ENCODE measurements at regions not wholly inside any gene's neighbourhood (a gene's known extent, or its start where the extent isn't known, plus 50 kb on each side); places are given as distances from the start of the nearest gene placed in this dataset.

- DNase-seq (ENCODE audit: low read depth in 1 of 2, low spot score in 1 of 2), result no peak
- Histone ChIP-seq H3K4me1 (ENCODE audit: low read depth) (no peaks in the 10 kb centered on the region), H3K9me3 (ENCODE audit: low read depth) (no peaks in the 10 kb centered on the region), H3K27me3 (no peaks in the 10 kb centered on the region), H3K27ac (no peak overlapping the region), H3K4me3 (no peak overlapping the region), H3K36me3 (no peaks in the 10 kb centered on the region)
- no peak for TF ChIP-seq CTCF (IDR thresholded peaks at IDR 0.05; ENCODE audit: low read depth, low read length)
Measured at GRCh38 chr11:36722421-36722820, 124.4 kb upstream of the RAG2 start.

- no peak for TF ChIP-seq CTCF (IDR thresholded peaks at IDR 0.05; ENCODE audit: low read depth, low read length)
- H3K27ac ChIP-seq, result no peak overlapping the region
- H3K4me3 ChIP-seq, result no peak overlapping the region
- H3K4me1 ChIP-seq (ENCODE audit: low read depth), result no peaks in the 10 kb centered on the region
- DNase-seq (ENCODE audit: low read depth in 1 of 2, low spot score in 1 of 2), result no peak
- H3K9me3 ChIP-seq (ENCODE audit: low read depth), result no peaks in the 10 kb centered on the region
- H3K27me3 ChIP-seq, result no peaks in the 10 kb centered on the region
- H3K36me3 ChIP-seq, result no peaks in the 10 kb centered on the region
Measured at GRCh38 chr11:36719358-36720107, 121.5 kb upstream of the RAG2 start.

GRCh38 chr11:36718451-36718850, 120.4 kb upstream of the RAG2 start:
- TF ChIP-seq CTCF (IDR thresholded peaks at IDR 0.05; ENCODE audit: low read depth, low read length), result no peak
- H3K27me3 ChIP-seq, result no peaks in the 10 kb centered on the region
- no peak for DNase-seq (ENCODE audit: low read depth in 1 of 2, low spot score in 1 of 2)
- no peak overlapping the region for H3K4me3 ChIP-seq
- H3K36me3 ChIP-seq, result no peaks in the 10 kb centered on the region
- H3K4me1 ChIP-seq (ENCODE audit: low read depth), result no peaks in the 10 kb centered on the region
- no peaks in the 10 kb centered on the region for H3K9me3 ChIP-seq (ENCODE audit: low read depth)
- no peak overlapping the region for H3K27ac ChIP-seq

- Histone ChIP-seq H3K9me3 (ENCODE audit: low read depth) (no peaks in the 10 kb centered on the region), H3K4me1 (ENCODE audit: low read depth) (no peaks in the 10 kb centered on the region), H3K36me3 (no peaks in the 10 kb centered on the region), H3K4me3 (no peak overlapping the region), H3K27ac (no peak overlapping the region), H3K27me3 (no peaks in the 10 kb centered on the region)
- no peak for TF ChIP-seq CTCF (IDR thresholded peaks at IDR 0.05; ENCODE audit: low read depth, low read length)
- no peak for DNase-seq (ENCODE audit: low read depth in 1 of 2, low spot score in 1 of 2)
Measured at GRCh38 chr11:36713715-36714114, 115.7 kb upstream of the RAG2 start.

- no peak for DNase-seq (ENCODE audit: low read depth in 1 of 2, low spot score in 1 of 2)
Measured at GRCh38 chr11:36711104-36711825, 113.2 kb upstream of the RAG2 start.

More at GRCh38 chr11:36711104-36711825, 113.2 kb upstream of the RAG2 start:
- no peak overlapping the region for H3K27ac ChIP-seq
- no peaks in the 10 kb centered on the region for H3K27me3 ChIP-seq
- H3K4me1 ChIP-seq (ENCODE audit: low read depth), result no peaks in the 10 kb centered on the region
- no peak for TF ChIP-seq CTCF (IDR thresholded peaks at IDR 0.05; ENCODE audit: low read depth, low read length)
- no peaks in the 10 kb centered on the region for H3K36me3 ChIP-seq
- H3K9me3 ChIP-seq (ENCODE audit: low read depth), result no peaks in the 10 kb centered on the region
- H3K4me3 ChIP-seq, result no peak overlapping the region
